Activated CD4-positive, alpha-beta memory T cell treated with anti-CD3 and anti-CD28 coated beads for 36 hours (primary cell): ENCODE measurements at regions not wholly inside any gene's neighbourhood (a gene's known extent, or its start where the extent isn't known, plus 50 kb on each side); places are given as distances from the start of the nearest gene placed in this dataset.

ENCODE experiments used
- CTCF ChIA-PET: fragments of 350-600 bp; sonication (Branson Sonifier 250); formaldehyde crosslinking; loops from one replicate; lab custom pipeline; 2021; ENCODE audit warnings: antibody characterized with exemption, inconsistent platforms; lab: Charles Lee
- POLR2A ChIA-PET: fragments of 350-600 bp; sonication (Branson Sonifier 250); formaldehyde crosslinking; loops from one replicate; lab custom pipeline; 2021; ENCODE audit warnings: antibody characterized with exemption; lab: Charles Lee
- DNase-seq: peaks from one replicate; pipeline ENCODE4 v3.0.0-alpha.2; 2020
- H3K27ac Mint-ChIP-seq: one replicate; pipeline ENCODE4 v1.8.0; 2021; ENCODE audit warnings: mixed read lengths
- H3K27me3 Mint-ChIP-seq: one replicate; pipeline ENCODE4 v1.8.0; 2021; ENCODE audit warnings: mixed read lengths
- H3K36me3 Mint-ChIP-seq: one replicate; pipeline ENCODE4 v1.8.0; 2021; ENCODE audit warnings: mixed read lengths
- H3K4me1 Mint-ChIP-seq: one replicate; pipeline ENCODE4 v1.8.0; 2021; ENCODE audit warnings: low read depth, mixed read lengths
- H3K4me3 Mint-ChIP-seq: one replicate; pipeline ENCODE4 v1.8.0; 2021; ENCODE audit warnings: mild to moderate bottlenecking, mixed read lengths
- H3K9me3 Mint-ChIP-seq: one replicate; pipeline ENCODE4 v1.8.0; 2021; ENCODE audit warnings: mixed read lengths
- intact Hi-C: fragments of 100-400 bp; cut with micrococcal nuclease; formaldehyde crosslinking; loops from one replicate; pipeline ENCODE4 v1.15.1; 2023

GRCh38 chr12:46454981-46455380 is 82.4 kb upstream of the SLC38A2 start:
- Mint-ChIP-seq H3K4me3 (no peak overlapping the region), H3K9me3 (no peaks in the 10 kb centered on the region), H3K4me1 (peaks cover 61% of the 10 kb centered on the region), H3K27ac (no peak overlapping the region), H3K27me3 (no peaks in the 10 kb centered on the region), H3K36me3 (no peaks in the 10 kb centered on the region)
- intact Hi-C loops, result loop anchor here (5.0 kb wide), 2 partner anchors 188 to 238 kb away; partner anchors contain the start of gene SLC38A1
- POLR2A ChIA-PET, result no interaction called here
- no peak for DNase-seq
- CTCF ChIA-PET, result no interaction called here

- peaks cover 45% of the 10 kb centered on the region for H3K4me1 Mint-ChIP-seq
- ChIA-PET POLR2A (no interaction called here), CTCF (no interaction called here)
- no peak overlapping the region for H3K27ac Mint-ChIP-seq
- no peak overlapping the region for H3K4me3 Mint-ChIP-seq
- H3K9me3 Mint-ChIP-seq, result no peaks in the 10 kb centered on the region
- no peaks in the 10 kb centered on the region for H3K36me3 Mint-ChIP-seq
- intact Hi-C loops, result no loop called here
- DNase-seq, result no peak
- no peaks in the 10 kb centered on the region for H3K27me3 Mint-ChIP-seq
Measured at GRCh38 chr12:46453428-46453827, 80.9 kb upstream of the SLC38A2 start.

GRCh38 chr12:46452776-46453175 is 80.2 kb upstream of the SLC38A2 start:
- Mint-ChIP-seq H3K9me3 (no peaks in the 10 kb centered on the region), H3K36me3 (no peaks in the 10 kb centered on the region), H3K4me1 (peaks cover 39% of the 10 kb centered on the region), H3K27me3 (no peaks in the 10 kb centered on the region), H3K4me3 (no peak overlapping the region), H3K27ac (no peak overlapping the region)
- no peak for DNase-seq
- intact Hi-C loops, result no loop called here
- CTCF ChIA-PET, result no interaction called here
- POLR2A ChIA-PET, result no interaction called here

- POLR2A ChIA-PET, result no interaction called here
- no peak overlapping the region for H3K27ac Mint-ChIP-seq
- peaks cover 38% of the 10 kb centered on the region for H3K4me1 Mint-ChIP-seq
- no peak for DNase-seq
- no peak overlapping the region for H3K4me3 Mint-ChIP-seq
- H3K9me3 Mint-ChIP-seq, result no peaks in the 10 kb centered on the region
- H3K36me3 Mint-ChIP-seq, result no peaks in the 10 kb centered on the region
- CTCF ChIA-PET, result no interaction called here
- no peaks in the 10 kb centered on the region for H3K27me3 Mint-ChIP-seq
- intact Hi-C loops, result no loop called here
Measured at GRCh38 chr12:46452061-46452615, 79.6 kb upstream of the SLC38A2 start.

GRCh38 chr12:46451276-46452021 is 78.9 kb upstream of the SLC38A2 start:
- DNase-seq, result no peak
- CTCF ChIA-PET, result no interaction called here
- Mint-ChIP-seq H3K4me3 (no peak overlapping the region), H3K36me3 (no peaks in the 10 kb centered on the region), H3K27me3 (no peaks in the 10 kb centered on the region), H3K27ac (peak overlapping the region; percentile 63), H3K4me1 (peaks cover 36% of the 10 kb centered on the region), H3K9me3 (no peaks in the 10 kb centered on the region)
- intact Hi-C loops, result no loop called here
- POLR2A ChIA-PET, result no interaction called here

- DNase-seq, result no peak
- Mint-ChIP-seq H3K27me3 (no peaks in the 10 kb centered on the region), H3K4me3 (no peak overlapping the region), H3K27ac (no peak overlapping the region), H3K36me3 (no peaks in the 10 kb centered on the region), H3K4me1 (peaks cover 29% of the 10 kb centered on the region), H3K9me3 (no peaks in the 10 kb centered on the region)
- CTCF ChIA-PET, result no interaction called here
- intact Hi-C loops, result no loop called here
- POLR2A ChIA-PET, result no interaction called here
Measured at GRCh38 chr12:46450279-46450748, 77.7 kb upstream of the SLC38A2 start.

GRCh38 chr12:46449856-46450255 is 77.3 kb upstream of the SLC38A2 start:
- no peak overlapping the region for H3K4me3 Mint-ChIP-seq
- H3K27ac Mint-ChIP-seq, result no peak overlapping the region

GRCh38 chr12:46449316-46449715 is 76.7 kb upstream of the SLC38A2 start:
- intact Hi-C loops, result no loop called here
- POLR2A ChIA-PET, result no interaction called here

More at GRCh38 chr12:46449856-46450255, 77.3 kb upstream of the SLC38A2 start:
- intact Hi-C loops, result no loop called here
- ChIA-PET POLR2A (no interaction called here), CTCF (no interaction called here)
- Mint-ChIP-seq H3K9me3 (no peaks in the 10 kb centered on the region), H3K4me1 (peaks cover 25% of the 10 kb centered on the region), H3K27me3 (no peaks in the 10 kb centered on the region), H3K36me3 (no peaks in the 10 kb centered on the region)
- DNase-seq, result no peak

GRCh38 chr12:46446645-46447044 is 74.1 kb upstream of the SLC38A2 start:
- DNase-seq, result no peak
- ChIA-PET POLR2A (no interaction called here), CTCF (no interaction called here)
- peaks cover 15% of the 10 kb centered on the region for H3K4me1 Mint-ChIP-seq
- H3K9me3 Mint-ChIP-seq, result no peaks in the 10 kb centered on the region
- intact Hi-C loops, result no loop called here
- no peak overlapping the region for H3K4me3 Mint-ChIP-seq
- H3K27ac Mint-ChIP-seq, result no peak overlapping the region
- H3K36me3 Mint-ChIP-seq, result no peaks in the 10 kb centered on the region
- no peaks in the 10 kb centered on the region for H3K27me3 Mint-ChIP-seq

More at GRCh38 chr12:46449316-46449715, 76.7 kb upstream of the SLC38A2 start:
- Mint-ChIP-seq H3K9me3 (no peaks in the 10 kb centered on the region), H3K27ac (no peak overlapping the region), H3K4me1 (peaks cover 22% of the 10 kb centered on the region), H3K36me3 (no peaks in the 10 kb centered on the region), H3K4me3 (no peak overlapping the region), H3K27me3 (no peaks in the 10 kb centered on the region)
- CTCF ChIA-PET, result no interaction called here
- no peak for DNase-seq

- CTCF ChIA-PET, result no interaction called here
- H3K4me1 Mint-ChIP-seq, result peaks cover 8% of the 10 kb centered on the region
Measured at GRCh38 chr12:46445551-46446235, 73.1 kb upstream of the SLC38A2 start.

GRCh38 chr12:46445093-46445492 is 72.5 kb upstream of the SLC38A2 start:
- H3K27ac Mint-ChIP-seq, result no peak overlapping the region
- H3K9me3 Mint-ChIP-seq, result no peaks in the 10 kb centered on the region
- no peaks in the 10 kb centered on the region for H3K36me3 Mint-ChIP-seq
- DNase-seq, result no peak
- POLR2A ChIA-PET, result no interaction called here
- H3K4me3 Mint-ChIP-seq, result no peak overlapping the region
- no peaks in the 10 kb centered on the region for H3K27me3 Mint-ChIP-seq
- CTCF ChIA-PET, result no interaction called here
- intact Hi-C loops, result no loop called here
- H3K4me1 Mint-ChIP-seq, result peaks cover 5% of the 10 kb centered on the region

More at GRCh38 chr12:46445551-46446235, 73.1 kb upstream of the SLC38A2 start:
- intact Hi-C loops, result no loop called here
- no peak overlapping the region for H3K27ac Mint-ChIP-seq
- H3K9me3 Mint-ChIP-seq, result no peaks in the 10 kb centered on the region
- H3K27me3 Mint-ChIP-seq, result no peaks in the 10 kb centered on the region
- POLR2A ChIA-PET, result no interaction called here
- no peak for DNase-seq
- H3K4me3 Mint-ChIP-seq, result no peak overlapping the region
- no peaks in the 10 kb centered on the region for H3K36me3 Mint-ChIP-seq

- no peak for DNase-seq
- no peak overlapping the region for H3K27ac Mint-ChIP-seq
- H3K27me3 Mint-ChIP-seq, result no peaks in the 10 kb centered on the region
- no peaks in the 10 kb centered on the region for H3K9me3 Mint-ChIP-seq
- POLR2A ChIA-PET, result no interaction called here
- H3K36me3 Mint-ChIP-seq, result no peaks in the 10 kb centered on the region
- H3K4me1 Mint-ChIP-seq, result peaks cover 5% of the 10 kb centered on the region
- intact Hi-C loops, result no loop called here
- CTCF ChIA-PET, result interaction anchor here (1.0 kb wide), 1 partner anchor 58 kb away, joined by 3 read pairs; no protein-coding TSS in a partner anchor
- no peak overlapping the region for H3K4me3 Mint-ChIP-seq
Measured at GRCh38 chr12:46443594-46444263, 71.2 kb upstream of the SLC38A2 start.
